ENCODE measurements at regions not wholly inside any gene's neighbourhood (a gene's known extent, or its start where the extent isn't known, plus 50 kb on each side); places are given as distances from the start of the nearest gene placed in this dataset.

DNA sequence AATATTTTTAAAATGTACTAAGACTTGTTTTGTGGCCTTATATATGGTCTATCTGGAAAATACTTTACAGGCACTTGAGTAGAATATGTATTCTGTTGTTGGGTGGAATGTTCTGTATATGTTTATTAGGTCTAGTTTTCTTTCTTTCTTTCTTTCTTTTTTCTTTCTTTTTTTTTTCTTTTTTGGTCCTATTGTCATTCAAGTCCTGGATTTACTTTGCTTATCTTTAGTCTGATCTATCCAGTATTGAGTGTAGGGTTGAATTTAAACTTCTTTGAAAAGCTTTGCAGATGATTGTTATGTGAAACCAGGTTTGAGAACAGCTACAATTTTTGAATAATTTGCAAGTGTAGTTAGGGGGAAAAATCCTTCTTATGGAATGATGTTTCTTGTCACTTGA lies 67.1 kb upstream of the GRIK2 start:
- no peak for DNase-seq

DNA sequence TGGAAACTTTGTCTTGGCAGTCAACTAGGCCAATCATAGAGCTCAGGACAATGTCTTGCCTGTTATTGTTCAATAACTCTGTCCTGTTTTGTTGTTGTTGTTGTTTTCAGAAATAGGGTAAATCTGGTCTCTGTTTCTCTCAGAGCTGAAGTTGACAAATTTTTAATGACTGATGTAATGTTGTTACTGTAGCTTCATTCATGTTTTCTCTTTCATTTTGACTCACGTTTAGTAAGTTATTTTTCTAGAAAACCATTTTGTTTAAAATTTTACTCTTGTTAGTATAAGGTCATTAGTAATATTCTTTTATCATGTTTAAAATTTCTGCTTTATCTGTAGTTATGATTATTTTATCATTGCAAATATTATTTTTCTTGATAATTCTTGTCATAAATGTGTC lies 51.6 kb upstream of the GRIK2 start:
- DNase-seq, result no peak
